ENCODE measurements at regions not wholly inside any gene's neighbourhood (a gene's known extent, or its start where the extent isn't known, plus 50 kb on each side); places are given as distances from the start of the nearest gene placed in this dataset.

DNA sequence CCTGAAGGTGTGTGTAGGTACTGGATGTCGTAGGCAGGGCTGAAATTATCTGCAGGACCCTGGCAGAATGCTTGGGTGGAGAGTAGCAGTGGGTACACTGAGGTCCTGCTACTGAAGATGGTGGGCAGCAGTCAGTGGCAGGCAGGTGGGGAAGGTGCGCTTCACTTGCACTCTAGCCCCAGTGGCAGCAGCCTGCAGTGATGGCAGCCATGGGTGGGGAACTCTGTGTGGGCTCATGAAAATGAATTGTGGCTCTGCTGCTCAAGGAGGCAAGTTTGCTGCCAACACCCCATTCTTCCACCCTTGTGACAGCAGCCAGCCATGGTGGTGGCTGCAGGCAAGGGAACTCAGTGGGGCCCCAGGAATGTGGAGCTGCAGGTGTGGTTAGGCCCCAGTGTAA is 1242.7 kb upstream of the MIR17HG start:
- 82% methylated on average over 2 of the region's 2 CpGs; no CpG with 5 or more reads in 1 of the 2 donors for WGBS, 2 donors (ENCODE audit: low coverage in 1 of 2)
- intact Hi-C loops (cut with DNase I; ENCODE audit: low total_unique reads) (no loop called here), in situ Hi-C loops (cut with MboI; ENCODE audit: low pct_ligation_motif_present in 1 of 4, low pct_unique_long_range_greater_than_20kb in 1 of 4, low sequenced_read_pairs in 3 of 4) (no loop called here)
- H3K4me3 ChIP-seq, result no peak overlapping the region
- no peak for TF ChIP-seq EP300 (IDR thresholded peaks at IDR 0.05; ENCODE audit: low read depth)
- no peak for TF ChIP-seq POLR2AphosphoS5 (IDR thresholded peaks at IDR 0.05)
- TF ChIP-seq, protein P1, sequence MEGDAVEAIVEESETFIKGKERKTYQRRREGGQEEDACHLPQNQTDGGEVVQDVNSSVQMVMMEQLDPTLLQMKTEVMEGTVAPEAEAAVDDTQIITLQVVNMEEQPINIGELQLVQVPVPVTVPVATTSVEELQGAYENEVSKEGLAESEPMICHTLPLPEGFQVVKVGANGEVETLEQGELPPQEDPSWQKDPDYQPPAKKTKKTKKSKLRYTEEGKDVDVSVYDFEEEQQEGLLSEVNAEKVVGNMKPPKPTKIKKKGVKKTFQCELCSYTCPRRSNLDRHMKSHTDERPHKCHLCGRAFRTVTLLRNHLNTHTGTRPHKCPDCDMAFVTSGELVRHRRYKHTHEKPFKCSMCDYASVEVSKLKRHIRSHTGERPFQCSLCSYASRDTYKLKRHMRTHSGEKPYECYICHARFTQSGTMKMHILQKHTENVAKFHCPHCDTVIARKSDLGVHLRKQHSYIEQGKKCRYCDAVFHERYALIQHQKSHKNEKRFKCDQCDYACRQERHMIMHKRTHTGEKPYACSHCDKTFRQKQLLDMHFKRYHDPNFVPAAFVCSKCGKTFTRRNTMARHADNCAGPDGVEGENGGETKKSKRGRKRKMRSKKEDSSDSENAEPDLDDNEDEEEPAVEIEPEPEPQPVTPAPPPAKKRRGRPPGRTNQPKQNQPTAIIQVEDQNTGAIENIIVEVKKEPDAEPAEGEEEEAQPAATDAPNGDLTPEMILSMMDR (IDR thresholded peaks at IDR 0.05), result no peak
- TF ChIP-seq POLR2A (IDR thresholded peaks at IDR 0.05), result no peak
- no peak for DNase-seq
- H3K9me3 ChIP-seq, result no peaks in the 10 kb centered on the region
- peaks cover 0 to 9% (median 0%) of the 10 kb centered on the region in 4 donors for H3K4me1 ChIP-seq
- H3K36me3 ChIP-seq, result no peaks in the 10 kb centered on the region
- H3K27ac ChIP-seq, result no peak overlapping the region
- H3K27me3 ChIP-seq, result no peaks in the 10 kb centered on the region

DNA sequence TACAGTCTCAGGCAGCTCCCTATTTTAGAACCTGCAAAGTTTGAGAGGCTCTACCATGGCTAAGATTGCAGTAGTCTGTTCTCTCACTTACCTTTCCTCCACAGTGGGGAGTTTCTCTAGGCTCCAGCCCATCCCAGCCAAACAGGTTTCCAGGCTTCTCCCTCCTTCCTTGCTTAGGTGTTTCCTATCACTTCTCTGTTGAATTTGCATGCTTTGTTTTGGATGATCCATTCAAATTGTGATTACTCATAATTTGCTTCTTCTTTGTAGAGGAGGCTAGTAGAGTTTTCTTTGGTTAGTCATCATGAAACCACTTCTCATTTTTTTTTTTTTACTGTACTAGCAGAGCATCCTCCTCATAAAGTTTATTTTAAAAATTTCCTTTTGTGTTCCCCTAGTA is 1242.2 kb upstream of the MIR17HG start:
- Histone ChIP-seq H3K9me3 (no peaks in the 10 kb centered on the region), H3K27ac (no peak overlapping the region), H3K4me1 (peaks cover 0 to 9% (median 0%) of the 10 kb centered on the region in 4 donors), H3K4me3 (no peak overlapping the region), H3K36me3 (no peaks in the 10 kb centered on the region), H3K27me3 (no peaks in the 10 kb centered on the region)
- in situ Hi-C loops (cut with MboI; ENCODE audit: low pct_ligation_motif_present in 1 of 4, low pct_unique_long_range_greater_than_20kb in 1 of 4, low sequenced_read_pairs in 3 of 4), result no loop called here
- no peak for DNase-seq
- intact Hi-C loops (cut with DNase I; ENCODE audit: low total_unique reads), result no loop called here
- TF ChIP-seq, protein P1 (IDR thresholded peaks at IDR 0.05), result no peak
- no peak for TF ChIP-seq POLR2AphosphoS5 (IDR thresholded peaks at IDR 0.05)
- TF ChIP-seq EP300 (IDR thresholded peaks at IDR 0.05; ENCODE audit: low read depth), result no peak
- no peak for TF ChIP-seq POLR2A (IDR thresholded peaks at IDR 0.05)

DNA sequence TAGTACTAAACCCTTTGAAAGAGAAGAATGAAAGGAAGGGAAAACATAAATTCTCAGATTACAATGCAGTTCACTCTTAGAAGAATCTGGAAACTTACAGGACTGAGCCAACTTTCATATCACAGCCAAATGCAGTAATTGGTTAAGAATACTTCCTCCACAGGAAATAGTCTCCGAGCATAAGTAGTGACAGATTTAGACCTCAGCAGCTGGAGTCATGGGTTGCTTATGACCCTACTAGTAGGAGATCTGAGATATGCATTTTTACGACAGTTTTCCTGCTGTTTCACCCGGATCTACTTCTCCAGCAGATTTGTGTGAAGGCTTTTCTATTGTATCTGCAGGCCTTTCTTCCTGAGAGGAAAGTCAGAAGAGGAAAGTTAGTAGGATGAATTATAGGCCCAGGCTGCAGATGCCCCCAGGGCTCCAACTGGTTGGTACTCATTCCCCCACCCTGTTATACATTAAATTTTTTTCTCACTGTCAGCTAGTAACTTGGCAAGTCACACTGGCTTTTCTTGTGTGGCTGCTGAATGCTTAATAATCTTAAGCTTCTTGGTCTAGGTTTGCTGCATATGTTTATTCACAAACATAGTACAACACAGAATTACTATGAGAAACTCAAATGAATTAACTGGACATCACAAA is 1241.5 kb upstream of the MIR17HG start:
- WGBS, 2 donors (ENCODE audit: low coverage in 1 of 2), result 20 to 40% methylated on average over 2 to 3 of the region's 3 CpGs
- TF ChIP-seq POLR2AphosphoS5 (IDR thresholded peaks at IDR 0.05), result no peak
- TF ChIP-seq, protein P1 (IDR thresholded peaks at IDR 0.05), result no peak
- TF ChIP-seq EP300 (IDR thresholded peaks at IDR 0.05; ENCODE audit: low read depth), result no peak
- TF ChIP-seq POLR2A (IDR thresholded peaks at IDR 0.05), result no peak
- intact Hi-C loops (cut with DNase I; ENCODE audit: low total_unique reads), result no loop called here

DNA sequence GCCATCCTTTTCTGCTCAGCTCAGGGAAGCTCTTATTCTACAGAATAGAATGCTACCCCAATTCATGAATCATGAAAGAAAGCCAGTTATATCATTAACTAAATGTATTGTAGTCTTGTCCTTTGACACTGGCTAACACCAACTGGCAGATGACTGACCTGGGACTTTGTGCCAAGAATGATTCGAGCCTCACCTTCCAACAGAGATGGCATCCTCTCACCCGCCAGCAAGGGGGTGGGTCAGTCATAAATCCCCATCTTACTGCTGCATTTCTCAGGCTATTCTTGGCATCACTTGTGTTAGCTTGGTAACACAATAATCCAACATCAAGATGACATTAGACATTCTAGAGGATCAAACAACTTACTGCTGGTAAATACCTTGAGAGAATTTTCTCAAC is 1239.8 kb upstream of the MIR17HG start:
- in situ Hi-C loops (cut with MboI; ENCODE audit: low pct_ligation_motif_present in 1 of 4, low pct_unique_long_range_greater_than_20kb in 1 of 4, low sequenced_read_pairs in 3 of 4) (no loop called here), intact Hi-C loops (cut with DNase I; ENCODE audit: low total_unique reads) (no loop called here)
- H3K4me3 ChIP-seq, result no peak overlapping the region
- H3K4me1 ChIP-seq, result peaks cover 0 to 9% (median 0%) of the 10 kb centered on the region in 4 donors
- no peaks in the 10 kb centered on the region for H3K27me3 ChIP-seq
- no peak for TF ChIP-seq EP300 (IDR thresholded peaks at IDR 0.05; ENCODE audit: low read depth)
- TF ChIP-seq, protein P1 (IDR thresholded peaks at IDR 0.05), result no peak
- no peak for TF ChIP-seq POLR2A (IDR thresholded peaks at IDR 0.05)
- no peak for TF ChIP-seq POLR2AphosphoS5 (IDR thresholded peaks at IDR 0.05)
- peak; percentile 16 for DNase-seq
- WGBS, 2 donors (ENCODE audit: low coverage in 1 of 2), result 27 to 56% methylated on average over 2 of the region's 2 CpGs
- H3K36me3 ChIP-seq, result no peaks in the 10 kb centered on the region
- H3K27ac ChIP-seq, result no peak overlapping the region
- H3K9me3 ChIP-seq, result no peaks in the 10 kb centered on the region

More for the DNA sequence above, 1241.5 kb upstream of the MIR17HG start:
- Histone ChIP-seq H3K9me3 (no peaks in the 10 kb centered on the region), H3K4me3 (no peak overlapping the region), H3K27me3 (no peaks in the 10 kb centered on the region), H3K4me1 (peaks cover 0 to 9% (median 0%) of the 10 kb centered on the region in 4 donors), H3K36me3 (no peaks in the 10 kb centered on the region), H3K27ac (no peak overlapping the region)
- in situ Hi-C loops (cut with MboI; ENCODE audit: low pct_ligation_motif_present in 1 of 4, low pct_unique_long_range_greater_than_20kb in 1 of 4, low sequenced_read_pairs in 3 of 4), result no loop called here
- DNase-seq, result no peak
